ENCODE measurements at regions not wholly inside any gene's neighbourhood (a gene's known extent, or its start where the extent isn't known, plus 50 kb on each side); places are given as distances from the start of the nearest gene placed in this dataset.

DNA sequence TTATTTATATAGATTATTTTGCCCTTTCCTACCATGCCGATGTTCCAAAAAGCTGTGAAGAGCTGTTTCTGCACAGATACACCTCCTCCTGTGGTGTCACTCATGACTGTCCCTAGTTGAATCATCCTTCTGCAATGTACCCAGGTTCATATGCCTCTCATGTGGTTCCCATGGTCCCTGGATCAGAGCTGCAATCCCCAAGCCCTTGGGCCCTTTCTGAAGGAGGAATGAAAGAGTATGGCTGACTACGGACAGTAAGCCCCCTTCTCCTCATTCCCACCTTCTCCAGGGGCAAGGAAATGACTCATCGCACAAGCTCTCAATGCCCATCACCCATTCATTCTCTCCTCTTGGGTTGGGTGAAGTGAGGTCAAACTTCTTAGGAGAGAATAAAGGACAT lies 63.9 kb upstream of the ACVR1 start:
- TF ChIP-seq POLR2AphosphoS5 (IDR thresholded peaks at IDR 0.05; ENCODE audit: low read depth, low read length), result no peak
- TF ChIP-seq TAF1 (IDR thresholded peaks at IDR 0.05; ENCODE audit: borderline replicate concordance, insufficient read depth, low read length), result no peak
